ENCODE measurements at regions not wholly inside any gene's neighbourhood (a gene's known extent, or its start where the extent isn't known, plus 50 kb on each side); places are given as distances from the start of the nearest gene placed in this dataset.

DNA sequence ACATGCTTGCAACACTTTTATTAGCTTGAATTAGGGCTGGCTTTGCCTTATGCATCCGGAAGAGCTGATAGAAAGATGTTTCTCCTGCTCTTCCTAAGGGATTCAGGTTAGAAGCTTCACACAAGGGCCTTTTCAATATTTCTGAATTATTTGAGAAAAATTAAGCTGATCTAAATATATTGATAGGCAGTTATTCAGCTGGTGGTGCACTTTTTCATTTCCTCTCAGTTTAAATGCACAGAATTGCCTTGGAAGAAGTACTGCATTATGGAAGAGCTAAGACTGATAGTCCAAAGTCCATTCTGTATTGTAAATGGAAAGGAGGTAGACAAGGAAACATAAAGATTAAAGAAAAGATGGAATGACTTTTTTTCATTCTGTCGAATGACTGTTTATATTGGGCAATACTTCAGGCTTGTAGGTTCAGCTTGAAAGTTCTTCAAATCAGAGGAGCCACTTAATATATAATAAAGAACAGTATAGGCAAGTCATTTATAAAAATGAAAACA, 398.4 kb upstream of the B3GALT2 start:
- TF ChIP-seq, protein P1, sequence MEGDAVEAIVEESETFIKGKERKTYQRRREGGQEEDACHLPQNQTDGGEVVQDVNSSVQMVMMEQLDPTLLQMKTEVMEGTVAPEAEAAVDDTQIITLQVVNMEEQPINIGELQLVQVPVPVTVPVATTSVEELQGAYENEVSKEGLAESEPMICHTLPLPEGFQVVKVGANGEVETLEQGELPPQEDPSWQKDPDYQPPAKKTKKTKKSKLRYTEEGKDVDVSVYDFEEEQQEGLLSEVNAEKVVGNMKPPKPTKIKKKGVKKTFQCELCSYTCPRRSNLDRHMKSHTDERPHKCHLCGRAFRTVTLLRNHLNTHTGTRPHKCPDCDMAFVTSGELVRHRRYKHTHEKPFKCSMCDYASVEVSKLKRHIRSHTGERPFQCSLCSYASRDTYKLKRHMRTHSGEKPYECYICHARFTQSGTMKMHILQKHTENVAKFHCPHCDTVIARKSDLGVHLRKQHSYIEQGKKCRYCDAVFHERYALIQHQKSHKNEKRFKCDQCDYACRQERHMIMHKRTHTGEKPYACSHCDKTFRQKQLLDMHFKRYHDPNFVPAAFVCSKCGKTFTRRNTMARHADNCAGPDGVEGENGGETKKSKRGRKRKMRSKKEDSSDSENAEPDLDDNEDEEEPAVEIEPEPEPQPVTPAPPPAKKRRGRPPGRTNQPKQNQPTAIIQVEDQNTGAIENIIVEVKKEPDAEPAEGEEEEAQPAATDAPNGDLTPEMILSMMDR (IDR thresholded peaks at IDR 0.05) = no peak
- TF ChIP-seq EZH2phosphoT487 (IDR thresholded peaks at IDR 0.05) = no peak

All from neural progenitor cell (in vitro differentiated cells).